Progenitor cell of endocrine pancreas (in vitro differentiated cells): ENCODE measurements at regions not wholly inside any gene's neighbourhood (a gene's known extent, or its start where the extent isn't known, plus 50 kb on each side); places are given as distances from the start of the nearest gene placed in this dataset.

Experiments
- DNase-seq: peaks from one replicate; pipeline ENCODE4 v3.0.0; 2021; ENCODE audit warnings: low spot score; ENCODE audit not compliant: unreplicated experiment
- H3K27ac Mint-ChIP-seq: 2 replicates; pipeline ENCODE4 v1.8.0; 2021; ENCODE audit warnings: mild to moderate bottlenecking, moderate library complexity, mixed read lengths
- H3K27me3 Mint-ChIP-seq: 2 replicates; pipeline ENCODE4 v1.8.0; 2021; ENCODE audit warnings: mixed read lengths
- H3K36me3 Mint-ChIP-seq: 2 replicates; pipeline ENCODE4 v1.8.0; 2022; ENCODE audit warnings: mixed read lengths; ENCODE audit not compliant: insufficient read depth
- H3K4me1 Mint-ChIP-seq: 2 replicates; pipeline ENCODE4 v1.8.0; 2021; ENCODE audit warnings: low read depth, mixed read lengths
- H3K4me3 Mint-ChIP-seq: 2 replicates; pipeline ENCODE4 v1.8.0; 2021; ENCODE audit warnings: low read depth, mild to moderate bottlenecking, moderate library complexity, mixed read lengths
- H3K9me3 Mint-ChIP-seq: 2 replicates; pipeline ENCODE4 v1.8.0; 2021; ENCODE audit warnings: low read depth, mixed read lengths
- CTCF ChIP-seq: fragments of 200-600 bp; sonication (generic); IDR thresholded peaks from one replicate; pipeline ENCODE4 v1.5.0; 2021; ENCODE audit warnings: antibody characterized with exemption, mild to moderate bottlenecking; ENCODE audit not compliant: unreplicated experiment

- Mint-ChIP-seq H3K4me1 (no peaks in the 10 kb centered on the region), H3K9me3 (peaks cover 8% of the 10 kb centered on the region), H3K4me3 (no peak overlapping the region), H3K27ac (no peak overlapping the region), H3K36me3 (no peaks in the 10 kb centered on the region), H3K27me3 (no peaks in the 10 kb centered on the region)
- TF ChIP-seq CTCF = no peak
- no peak for DNase-seq
Observed at GRCh38 chr2:107648781-107649404, 177.8 kb upstream of the RGPD4 start.

- Mint-ChIP-seq H3K27me3 (no peaks in the 10 kb centered on the region), H3K27ac (no peak overlapping the region), H3K4me1 (no peaks in the 10 kb centered on the region), H3K4me3 (no peak overlapping the region), H3K9me3 (no peaks in the 10 kb centered on the region), H3K36me3 (no peaks in the 10 kb centered on the region)
- no peak for TF ChIP-seq CTCF
- DNase-seq = no peak
Observed at GRCh38 chr2:107657049-107657448, 169.6 kb upstream of the RGPD4 start.

- Mint-ChIP-seq H3K4me3 (no peak overlapping the region), H3K9me3 (no peaks in the 10 kb centered on the region), H3K27ac (no peak overlapping the region), H3K36me3 (no peaks in the 10 kb centered on the region), H3K4me1 (no peaks in the 10 kb centered on the region), H3K27me3 (no peaks in the 10 kb centered on the region)
- no peak for DNase-seq
- no peak for TF ChIP-seq CTCF
Observed at GRCh38 chr2:107663632-107664031, 163.1 kb upstream of the RGPD4 start.

- peaks cover 3% of the 10 kb centered on the region for H3K36me3 Mint-ChIP-seq
- no peak overlapping the region for H3K27ac Mint-ChIP-seq
- no peaks in the 10 kb centered on the region for H3K27me3 Mint-ChIP-seq
- H3K9me3 Mint-ChIP-seq = peaks cover 16% of the 10 kb centered on the region
- no peak for DNase-seq
- H3K4me3 Mint-ChIP-seq = no peak overlapping the region
- peak; percentile 22 for TF ChIP-seq CTCF
- no peaks in the 10 kb centered on the region for H3K4me1 Mint-ChIP-seq
Observed at GRCh38 chr2:107669335-107669734, 157.4 kb upstream of the RGPD4 start.

- no peak overlapping the region for H3K27ac Mint-ChIP-seq
- no peaks in the 10 kb centered on the region for H3K36me3 Mint-ChIP-seq
- no peak for DNase-seq
- no peak for TF ChIP-seq CTCF
- H3K4me3 Mint-ChIP-seq = no peak overlapping the region
- no peaks in the 10 kb centered on the region for H3K4me1 Mint-ChIP-seq
- no peaks in the 10 kb centered on the region for H3K9me3 Mint-ChIP-seq
- H3K27me3 Mint-ChIP-seq = no peaks in the 10 kb centered on the region
Observed at GRCh38 chr2:107681936-107682335, 144.8 kb upstream of the RGPD4 start.
